ENCODE measurements at regions not wholly inside any gene's neighbourhood (a gene's known extent, or its start where the extent isn't known, plus 50 kb on each side); places are given as distances from the start of the nearest gene placed in this dataset.

- TF ChIP-seq GATA2 (IDR thresholded peaks at IDR 0.05; ENCODE audit: low read depth, low read length) (no peak), GATA3 (IDR thresholded peaks at IDR 0.05; ENCODE audit: low read depth, low read length) (no peak)
Observed at GRCh38 chr17:13292291-13292690, 274.5 kb upstream of the ELAC2 start.
